ENCODE measurements at regions not wholly inside any gene's neighbourhood (a gene's known extent, or its start where the extent isn't known, plus 50 kb on each side); places are given as distances from the start of the nearest gene placed in this dataset.

DNA sequence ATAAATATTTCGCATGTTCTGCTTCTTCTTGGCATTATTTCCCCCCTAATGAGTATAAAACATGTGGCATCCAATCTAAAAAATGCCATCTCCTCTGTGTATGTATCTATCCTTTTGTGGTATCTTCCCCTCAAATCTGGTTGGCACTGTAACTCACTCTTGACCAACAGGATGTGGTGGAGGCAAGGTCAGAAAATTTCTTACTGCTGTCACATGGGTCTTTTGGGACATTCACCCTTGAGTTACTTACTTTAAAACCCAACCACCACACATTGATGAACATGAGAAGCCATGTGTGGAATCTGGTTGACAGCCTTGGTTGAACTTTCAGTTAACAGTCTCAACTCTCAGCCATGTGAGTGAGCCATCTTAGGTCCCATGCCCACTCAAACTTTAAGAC is 516.9 kb downstream of the SLC16A7 start:
- TF ChIP-seq, protein P1, sequence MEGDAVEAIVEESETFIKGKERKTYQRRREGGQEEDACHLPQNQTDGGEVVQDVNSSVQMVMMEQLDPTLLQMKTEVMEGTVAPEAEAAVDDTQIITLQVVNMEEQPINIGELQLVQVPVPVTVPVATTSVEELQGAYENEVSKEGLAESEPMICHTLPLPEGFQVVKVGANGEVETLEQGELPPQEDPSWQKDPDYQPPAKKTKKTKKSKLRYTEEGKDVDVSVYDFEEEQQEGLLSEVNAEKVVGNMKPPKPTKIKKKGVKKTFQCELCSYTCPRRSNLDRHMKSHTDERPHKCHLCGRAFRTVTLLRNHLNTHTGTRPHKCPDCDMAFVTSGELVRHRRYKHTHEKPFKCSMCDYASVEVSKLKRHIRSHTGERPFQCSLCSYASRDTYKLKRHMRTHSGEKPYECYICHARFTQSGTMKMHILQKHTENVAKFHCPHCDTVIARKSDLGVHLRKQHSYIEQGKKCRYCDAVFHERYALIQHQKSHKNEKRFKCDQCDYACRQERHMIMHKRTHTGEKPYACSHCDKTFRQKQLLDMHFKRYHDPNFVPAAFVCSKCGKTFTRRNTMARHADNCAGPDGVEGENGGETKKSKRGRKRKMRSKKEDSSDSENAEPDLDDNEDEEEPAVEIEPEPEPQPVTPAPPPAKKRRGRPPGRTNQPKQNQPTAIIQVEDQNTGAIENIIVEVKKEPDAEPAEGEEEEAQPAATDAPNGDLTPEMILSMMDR (conservative IDR thresholded peaks at IDR 0.05; ENCODE audit: low read length), result no peak
- TF ChIP-seq EZH2phosphoT487 (IDR thresholded peaks at IDR 0.05; ENCODE audit: borderline replicate concordance), result no peak

Measured in Loucy (cell line).